GM12891 (cell line): ENCODE measurements at regions not wholly inside any gene's neighbourhood (a gene's known extent, or its start where the extent isn't known, plus 50 kb on each side); places are given as distances from the start of the nearest gene placed in this dataset.

Experiments
- DNase-seq: peaks from one replicate; pipeline ENCODE4 v3.0.0; 2011; ENCODE audit warnings: low spot score; ENCODE audit not compliant: insufficient read length
- FAIRE-seq: peaks from 2 replicates; lab custom pipeline; 2011; peaks lifted over from hg19 to GRCh38; lab: Jason Lieb, UNC
- PAX5 ChIP-seq: IDR thresholded peaks from 2 replicates; pipeline ENCODE4 v1.6.1; 2011; ENCODE audit warnings: low read length, moderate library complexity, mild to moderate bottlenecking; ENCODE audit not compliant: insufficient read depth, severe bottlenecking
- POLR2A ChIP-seq: IDR thresholded peaks from 2 replicates; pipeline ENCODE4 v1.6.1; 2011; ENCODE audit warnings: low read depth, low read length, control low read depth
- POLR2AphosphoS5 ChIP-seq: IDR thresholded peaks from 2 replicates; pipeline ENCODE4 v1.6.1; 2011; ENCODE audit warnings: low read depth, low read length, control low read depth
- POU2F2 ChIP-seq: IDR thresholded peaks from 2 replicates; pipeline ENCODE4 v1.6.1; 2011; ENCODE audit warnings: low read depth, mild to moderate bottlenecking, control low read depth, low read length, moderate library complexity
- SPI1 ChIP-seq: IDR thresholded peaks from 2 replicates; pipeline ENCODE4 v1.6.1; 2011; ENCODE audit warnings: low read depth, low read length, control low read depth
- TAF1 ChIP-seq: IDR thresholded peaks from 2 replicates; pipeline ENCODE4 v1.6.1; 2011; ENCODE audit warnings: low read depth, low read length, control low read depth

- no peak for DNase-seq
- TF ChIP-seq SPI1 (no peak), TAF1 (no peak), POU2F2 (no peak), PAX5 (no peak)
- no peak for FAIRE-seq
These were observed 196.8 kb downstream of the PPP1R3A start for GRCh38 chr7:113722006-113722405.

DNA sequence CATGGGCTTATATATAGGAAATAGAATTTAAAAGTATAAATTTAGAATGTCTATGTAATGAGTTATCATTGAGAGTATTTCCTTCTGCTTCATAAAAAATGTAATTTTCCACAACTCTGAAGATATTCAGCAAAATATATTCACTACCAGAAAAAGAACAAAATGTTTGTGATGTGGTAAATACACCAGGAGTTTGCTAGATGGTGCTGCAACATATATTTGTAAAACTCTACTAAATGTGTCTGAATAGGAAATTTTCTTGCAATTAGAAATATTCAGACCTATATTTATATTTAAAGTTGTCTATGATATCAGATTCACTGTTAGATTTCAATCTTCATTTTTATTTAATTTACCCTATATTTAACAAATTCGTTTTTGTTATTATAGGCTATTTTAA lies 201.1 kb downstream of the PPP1R3A start:
- DNase-seq (no peak), FAIRE-seq (no peak)
- TF ChIP-seq POLR2AphosphoS5 (no peak), PAX5 (no peak), POU2F2 (no peak), SPI1 (no peak), POLR2A (no peak), TAF1 (no peak)

DNA sequence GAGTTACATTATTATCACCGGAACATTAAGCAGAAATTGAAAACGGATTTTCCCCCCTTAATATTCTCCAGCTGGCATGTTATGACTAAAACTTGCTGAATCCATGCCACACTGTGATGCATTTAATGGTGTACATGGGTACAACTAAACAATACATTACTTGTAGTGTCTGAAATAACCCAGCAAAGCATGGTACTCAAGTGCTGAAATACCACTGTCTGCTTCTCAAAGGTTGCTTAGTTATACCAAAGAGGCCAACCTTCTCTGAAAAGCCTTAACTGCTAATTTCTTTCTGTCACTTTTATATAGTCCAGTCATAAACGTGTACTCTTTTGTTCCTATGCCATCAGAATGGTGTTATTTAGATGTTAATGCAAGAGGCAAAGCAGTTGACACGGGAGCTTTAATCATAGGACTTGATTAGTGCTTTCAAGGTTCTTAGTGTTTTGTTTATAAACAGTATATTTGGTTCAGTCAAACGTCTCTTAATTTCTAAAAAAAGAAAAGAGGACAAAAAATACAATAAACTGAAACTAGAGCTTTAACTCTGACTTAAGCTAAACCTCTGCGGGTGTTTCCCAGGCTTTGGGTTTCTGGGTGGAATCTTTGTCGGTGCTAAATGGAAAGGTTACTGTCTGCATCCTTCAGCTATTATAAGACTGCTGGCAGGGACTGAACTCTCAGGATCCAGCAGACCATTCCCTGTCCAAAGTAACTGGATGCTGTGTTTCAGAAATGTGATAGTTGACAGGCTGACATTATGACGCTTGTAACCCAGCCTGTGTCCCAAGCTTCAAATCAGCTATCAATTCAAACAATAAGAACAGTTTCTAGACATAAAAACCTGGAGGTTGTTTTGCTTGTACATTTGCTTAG lies 202.6 kb downstream of the PPP1R3A start:
- no peak for FAIRE-seq
- TF ChIP-seq POLR2A = no peak
- no peak for TF ChIP-seq POU2F2
- TF ChIP-seq PAX5 = no peak
- TF ChIP-seq POLR2AphosphoS5 = no peak
- TF ChIP-seq SPI1 = no peak
- no peak for TF ChIP-seq TAF1
- DNase-seq = no peak

DNA sequence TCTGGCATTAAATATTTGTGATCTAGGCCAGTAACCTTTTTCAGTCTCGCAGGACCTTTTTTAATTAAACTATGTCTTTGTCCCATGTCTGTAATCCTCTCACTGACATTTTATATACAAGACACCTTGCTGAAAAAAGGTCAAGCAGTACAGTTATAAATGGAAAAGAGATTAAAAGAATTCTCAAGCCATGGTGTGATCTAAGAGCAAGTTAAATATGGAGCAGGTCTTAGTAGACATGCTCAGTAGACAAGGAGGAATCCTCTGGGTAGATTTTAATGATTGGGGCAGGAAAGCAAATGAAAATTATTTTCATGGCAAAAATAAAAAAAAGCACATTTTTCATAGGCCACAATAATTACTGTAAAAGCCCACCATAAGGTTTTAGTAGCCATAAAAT lies 203.5 kb downstream of the PPP1R3A start:
- TF ChIP-seq POU2F2 (no peak), TAF1 (no peak), SPI1 (no peak), POLR2AphosphoS5 (no peak), POLR2A (no peak), PAX5 (no peak)
- no peak for FAIRE-seq
- DNase-seq = no peak

DNA sequence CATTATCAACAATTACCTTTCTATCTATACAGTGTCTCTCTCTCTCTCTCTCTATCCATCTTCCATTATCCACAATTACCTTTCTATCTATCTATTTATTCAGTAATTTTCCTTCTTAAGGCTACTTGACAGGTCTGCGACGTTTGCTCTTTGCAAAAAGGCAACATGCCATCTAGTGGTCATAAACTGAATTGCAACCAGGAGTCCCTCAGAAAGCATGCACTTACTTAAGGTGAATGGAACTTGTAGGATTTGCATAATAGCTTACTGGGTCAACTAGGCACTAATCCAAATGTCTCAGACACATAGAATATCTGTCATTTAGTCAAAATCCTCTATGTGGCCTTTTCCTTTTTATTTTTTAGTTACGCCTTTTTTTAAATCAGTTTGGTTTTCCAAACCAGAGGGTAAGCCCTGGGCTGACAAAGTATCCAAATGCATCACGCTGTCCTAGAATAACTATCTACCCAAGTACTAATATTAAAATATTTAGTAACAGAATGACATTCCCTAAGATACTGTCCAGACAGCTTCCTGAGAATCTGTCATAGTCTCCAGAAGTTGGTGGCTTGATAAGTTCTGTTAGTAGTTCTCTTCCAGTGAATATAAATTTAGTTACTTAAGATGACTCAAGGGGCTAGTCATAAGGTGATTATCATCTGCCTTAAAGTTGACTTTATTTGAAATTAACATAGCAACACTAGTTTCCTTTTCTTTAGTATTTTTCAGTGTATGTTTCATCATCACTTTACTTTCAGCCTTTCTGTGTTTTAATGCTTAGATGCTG lies 208.3 kb downstream of the PPP1R3A start:
- FAIRE-seq (peak; percentile 76), DNase-seq (peak; percentile 6)
- TF ChIP-seq POLR2AphosphoS5 (no peak), POLR2A (no peak), SPI1 (no peak), TAF1 (no peak), POU2F2 (peak; percentile 43; the same call in 1 of the 2 replicates), PAX5 (no peak)

DNA sequence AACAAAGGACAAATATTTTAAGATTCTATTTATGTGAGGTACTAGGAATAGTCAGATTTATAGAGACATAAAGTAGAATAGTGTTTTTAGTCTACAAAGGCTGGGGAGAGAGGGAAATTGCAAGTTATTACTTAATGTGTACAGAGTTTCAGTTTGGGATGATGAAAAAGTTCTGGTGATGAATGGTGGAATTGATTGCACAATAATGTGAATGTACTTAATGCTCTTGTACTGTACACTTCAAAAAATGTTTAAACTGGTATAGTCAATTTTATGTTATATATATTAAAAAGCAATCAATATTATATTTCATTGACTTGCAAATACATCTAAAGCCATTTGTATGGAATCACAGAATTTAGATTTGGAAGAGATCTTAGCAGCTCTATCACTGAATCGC lies 213.4 kb downstream of the PPP1R3A start:
- DNase-seq (no peak), FAIRE-seq (no peak)
- no peak for TF ChIP-seq POU2F2
- no peak for TF ChIP-seq TAF1
- no peak for TF ChIP-seq POLR2A
- TF ChIP-seq POLR2AphosphoS5 = no peak
- no peak for TF ChIP-seq PAX5
- TF ChIP-seq SPI1 = no peak

DNA sequence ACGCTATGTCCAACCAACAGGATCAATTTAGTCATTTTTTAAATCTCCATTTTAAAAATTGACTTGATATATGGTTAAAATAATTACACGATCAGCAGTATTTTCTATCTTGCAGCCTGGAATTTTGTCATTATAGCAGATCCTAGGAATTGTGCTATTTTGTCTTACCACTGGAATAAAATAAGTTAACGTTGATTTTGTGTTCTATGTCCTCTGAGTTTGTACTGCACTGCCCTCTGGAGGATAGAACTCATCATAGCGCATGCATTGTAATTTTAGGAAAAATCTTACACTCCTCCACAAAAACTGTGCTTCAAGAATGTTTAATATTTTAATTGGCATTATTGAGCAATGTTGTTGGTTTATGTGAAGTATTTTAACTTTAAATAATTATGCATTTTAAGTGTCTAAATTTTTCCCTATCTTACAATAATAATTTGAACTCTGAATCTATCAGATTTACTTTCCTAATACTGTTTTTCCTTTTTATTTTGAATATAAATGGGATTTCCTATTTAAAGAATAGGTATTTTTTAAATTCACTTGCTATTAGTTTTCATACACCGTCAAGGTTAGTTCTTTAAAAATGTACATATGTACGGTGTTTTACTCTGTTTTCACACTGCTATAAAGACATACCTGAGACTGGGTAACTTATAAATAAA lies 220.1 kb downstream of the PPP1R3A start:
- FAIRE-seq (peak; percentile 63), DNase-seq (no peak)

DNA sequence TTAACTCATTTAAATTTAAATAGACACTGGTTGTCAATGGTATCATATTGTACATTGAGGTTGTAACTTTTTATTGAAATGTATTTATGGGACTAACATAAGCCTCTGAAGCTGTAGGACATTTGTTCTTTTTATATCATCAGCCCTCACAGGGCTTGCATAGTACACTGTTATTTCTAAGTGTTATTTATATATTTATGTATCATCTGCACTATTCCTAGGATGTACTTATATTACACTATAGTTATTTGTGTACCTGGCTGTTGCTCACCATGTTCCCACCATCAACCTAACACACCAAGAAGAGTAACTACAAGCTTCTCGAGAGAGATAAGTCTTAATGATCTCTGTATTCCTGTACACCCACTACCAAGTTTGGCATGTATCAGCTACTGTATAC lies 224.7 kb downstream of the PPP1R3A start:
- DNase-seq (no peak), FAIRE-seq (no peak)
- no peak for TF ChIP-seq PAX5
- TF ChIP-seq POLR2AphosphoS5 = no peak
- no peak for TF ChIP-seq SPI1
- no peak for TF ChIP-seq POLR2A
- TF ChIP-seq TAF1 = no peak
- TF ChIP-seq POU2F2 = no peak

More for the DNA sequence above, 220.1 kb downstream of the PPP1R3A start:
- no peak for TF ChIP-seq TAF1
- TF ChIP-seq POLR2AphosphoS5 = no peak
- TF ChIP-seq POU2F2 = no peak
- no peak for TF ChIP-seq SPI1
- TF ChIP-seq PAX5 = no peak
- TF ChIP-seq POLR2A = no peak

GRCh38 chr7:113684165-113684564 lies 234.6 kb downstream of the PPP1R3A start:
- no peak for FAIRE-seq
- TF ChIP-seq TAF1 (no peak), SPI1 (no peak), POLR2A (no peak)
- DNase-seq = no peak
